ENCODE measurements at regions not wholly inside any gene's neighbourhood (a gene's known extent, or its start where the extent isn't known, plus 50 kb on each side); places are given as distances from the start of the nearest gene placed in this dataset.

DNA sequence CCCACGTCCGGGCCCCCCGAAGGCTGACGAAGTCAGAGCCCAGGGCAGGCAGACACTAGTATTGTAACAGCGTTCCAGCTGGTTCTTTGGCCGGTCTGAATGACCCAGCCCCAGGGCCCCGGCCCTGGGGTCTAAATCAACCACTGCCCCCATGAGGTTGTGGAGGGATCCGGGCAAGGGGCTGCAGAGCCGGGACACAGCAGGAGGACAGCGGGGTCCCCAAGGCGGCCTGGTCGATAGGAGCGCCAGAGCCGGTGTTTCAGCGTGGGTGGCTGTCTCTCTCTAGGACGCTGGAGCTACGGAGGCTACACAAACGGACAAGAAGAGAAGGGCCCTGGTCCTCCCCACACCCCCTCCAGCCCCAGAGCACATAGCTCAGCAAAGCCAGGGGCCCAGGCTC lies 101.8 kb downstream of the RBFOX3 start:
- Histone ChIP-seq H2AFZ (ENCODE audit: low read depth, low read length) (no peak overlapping the region), H3K4me1 (ENCODE audit: control insufficient read depth, extremely low read depth, insufficient read depth, low read length) (no peaks in the 10 kb centered on the region), H3K9me1 (replicated peaks; ENCODE audit: control insufficient read depth, extremely low read depth, insufficient read depth, low read length) (no peaks in the 10 kb centered on the region), H3K4me3 (replicated peaks in 1 of 3; ENCODE audit: insufficient read depth in 1 of 3, low read depth in 1 of 3, low read length in 3 of 3) (no peak overlapping the region), H3K27ac (ENCODE audit: insufficient read depth, low read depth, low read length) (no peak overlapping the region), H3K36me3 (ENCODE audit: control insufficient read depth in 2 of 2, extremely low read depth in 1 of 2, insufficient read depth in 2 of 2, low read length in 2 of 2) (no peaks in the 10 kb centered on the region), H3K4me2 (ENCODE audit: insufficient read depth, low read length) (no peak overlapping the region), H4K20me1 (replicated peaks; ENCODE audit: control insufficient read depth, extremely low read depth, insufficient read depth, low read length) (no peaks in the 10 kb centered on the region), H3K9ac (replicated peaks; ENCODE audit: extremely low read depth, insufficient read depth, low read length) (no peak overlapping the region), H3K79me2 (ENCODE audit: control insufficient read depth, insufficient read depth, low read length) (no peaks in the 10 kb centered on the region), H3K27me3 (ENCODE audit: control insufficient read depth in 2 of 2, insufficient read depth in 2 of 2, low read length in 2 of 2) (no peaks in the 10 kb centered on the region), H3K9me3 (replicated peaks; ENCODE audit: control insufficient read depth, insufficient read depth, low read length) (peaks cover 2% of the 10 kb centered on the region)
- TF ChIP-seq EZH2 (IDR thresholded peaks at IDR 0.05; ENCODE audit: borderline replicate concordance, low read depth, low read length, severe bottlenecking) (no peak), POLR2AphosphoS5 (IDR thresholded peaks at IDR 0.05; ENCODE audit: insufficient read depth, low read depth, low read length) (no peak)
- BruUV-seq (replicated peaks) = no TSS peak
- CTCF ChIA-PET = no interaction called here
- intact Hi-C loops (cut with micrococcal nuclease) (no loop called here), dilution Hi-C loops (cut with MboI; ENCODE audit: extremely low pct_ligation_motif_present, low sequenced_read_pairs) (no loop called here)
- FAIRE-seq = no peak
- POLR2A ChIA-PET = no interaction called here
- DNase-seq (ENCODE audit: low read depth, low spot score) = no peak

DNA sequence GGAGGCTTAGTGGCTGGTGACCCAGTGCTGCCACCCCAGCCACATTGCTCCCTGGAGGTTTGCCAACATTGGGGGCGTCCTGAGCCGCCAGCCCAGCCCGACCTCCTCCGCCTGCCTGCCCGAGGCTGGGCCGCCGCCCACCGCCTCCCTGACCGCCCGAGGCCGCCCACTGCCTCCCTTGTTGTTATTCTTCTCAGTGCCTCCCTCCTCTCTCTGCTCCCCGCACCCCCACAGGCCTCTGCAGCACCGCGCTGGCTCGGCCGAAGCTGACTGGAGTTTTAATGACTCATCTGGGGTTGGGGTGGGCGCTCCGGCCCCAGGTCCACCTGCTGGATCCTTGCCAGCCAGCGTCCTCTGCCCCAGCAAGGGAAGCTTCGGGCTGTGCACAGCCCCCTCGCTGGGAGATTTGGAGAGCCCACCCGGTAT lies 102.5 kb downstream of the RBFOX3 start:
- DNase-seq (ENCODE audit: low read depth, low spot score) (no peak), FAIRE-seq (no peak)
- intact Hi-C loops (cut with micrococcal nuclease) (no loop called here), dilution Hi-C loops (cut with MboI; ENCODE audit: extremely low pct_ligation_motif_present, low sequenced_read_pairs) (no loop called here)
- no peak for TF ChIP-seq POLR2A (IDR thresholded peaks at IDR 0.05; ENCODE audit: low read depth, low read length)
- TF ChIP-seq GATA2 (IDR thresholded peaks at IDR 0.05; ENCODE audit: insufficient read depth, insufficient read length, low read depth, low read length) = no peak
- TF ChIP-seq MYC (IDR thresholded peaks at IDR 0.05; ENCODE audit: low read depth, low read length) = no peak
- no peak for TF ChIP-seq FOS (IDR thresholded peaks at IDR 0.05; ENCODE audit: borderline replicate concordance, insufficient read depth, low read length)
- no peak for TF ChIP-seq JUN (IDR thresholded peaks at IDR 0.05; ENCODE audit: borderline replicate concordance, insufficient read depth, insufficient read length, low read depth)
- no peak for TF ChIP-seq POLR2AphosphoS5 (IDR thresholded peaks at IDR 0.05; ENCODE audit: insufficient read depth, low read depth, low read length)
- TF ChIP-seq, protein P1, sequence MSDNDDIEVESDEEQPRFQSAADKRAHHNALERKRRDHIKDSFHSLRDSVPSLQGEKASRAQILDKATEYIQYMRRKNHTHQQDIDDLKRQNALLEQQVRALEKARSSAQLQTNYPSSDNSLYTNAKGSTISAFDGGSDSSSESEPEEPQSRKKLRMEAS (IDR thresholded peaks at IDR 0.05; ENCODE audit: insufficient read depth, insufficient read length) = no peak
- no peak for TF ChIP-seq EZH2 (IDR thresholded peaks at IDR 0.05; ENCODE audit: borderline replicate concordance, low read depth, low read length, severe bottlenecking)
- TF ChIP-seq, protein P2, sequence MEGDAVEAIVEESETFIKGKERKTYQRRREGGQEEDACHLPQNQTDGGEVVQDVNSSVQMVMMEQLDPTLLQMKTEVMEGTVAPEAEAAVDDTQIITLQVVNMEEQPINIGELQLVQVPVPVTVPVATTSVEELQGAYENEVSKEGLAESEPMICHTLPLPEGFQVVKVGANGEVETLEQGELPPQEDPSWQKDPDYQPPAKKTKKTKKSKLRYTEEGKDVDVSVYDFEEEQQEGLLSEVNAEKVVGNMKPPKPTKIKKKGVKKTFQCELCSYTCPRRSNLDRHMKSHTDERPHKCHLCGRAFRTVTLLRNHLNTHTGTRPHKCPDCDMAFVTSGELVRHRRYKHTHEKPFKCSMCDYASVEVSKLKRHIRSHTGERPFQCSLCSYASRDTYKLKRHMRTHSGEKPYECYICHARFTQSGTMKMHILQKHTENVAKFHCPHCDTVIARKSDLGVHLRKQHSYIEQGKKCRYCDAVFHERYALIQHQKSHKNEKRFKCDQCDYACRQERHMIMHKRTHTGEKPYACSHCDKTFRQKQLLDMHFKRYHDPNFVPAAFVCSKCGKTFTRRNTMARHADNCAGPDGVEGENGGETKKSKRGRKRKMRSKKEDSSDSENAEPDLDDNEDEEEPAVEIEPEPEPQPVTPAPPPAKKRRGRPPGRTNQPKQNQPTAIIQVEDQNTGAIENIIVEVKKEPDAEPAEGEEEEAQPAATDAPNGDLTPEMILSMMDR (IDR thresholded peaks at IDR 0.05; ENCODE audit: extremely low read depth in 1 of 2, insufficient read depth in 1 of 2, low read depth in 1 of 2, low read length in 2 of 2) = no peak
- Histone ChIP-seq H2AFZ (ENCODE audit: low read depth, low read length) (no peak overlapping the region), H3K4me3 (replicated peaks in 1 of 3; ENCODE audit: insufficient read depth in 1 of 3, low read depth in 1 of 3, low read length in 3 of 3) (no peak overlapping the region), H3K36me3 (ENCODE audit: control insufficient read depth in 2 of 2, extremely low read depth in 1 of 2, insufficient read depth in 2 of 2, low read length in 2 of 2) (no peaks in the 10 kb centered on the region), H3K9me1 (replicated peaks; ENCODE audit: control insufficient read depth, extremely low read depth, insufficient read depth, low read length) (no peaks in the 10 kb centered on the region), H3K9me3 (replicated peaks; ENCODE audit: control insufficient read depth, insufficient read depth, low read length) (peaks cover 2% of the 10 kb centered on the region), H3K79me2 (ENCODE audit: control insufficient read depth, insufficient read depth, low read length) (no peaks in the 10 kb centered on the region), H3K9ac (replicated peaks; ENCODE audit: extremely low read depth, insufficient read depth, low read length) (no peak overlapping the region), H4K20me1 (replicated peaks; ENCODE audit: control insufficient read depth, extremely low read depth, insufficient read depth, low read length) (no peaks in the 10 kb centered on the region), H3K4me1 (ENCODE audit: control insufficient read depth, extremely low read depth, insufficient read depth, low read length) (no peaks in the 10 kb centered on the region), H3K27ac (ENCODE audit: insufficient read depth, low read depth, low read length) (no peak overlapping the region), H3K27me3 (ENCODE audit: control insufficient read depth in 2 of 2, insufficient read depth in 2 of 2, low read length in 2 of 2) (no peaks in the 10 kb centered on the region), H3K4me2 (ENCODE audit: insufficient read depth, low read length) (no peak overlapping the region)
- BruUV-seq (replicated peaks) = no TSS peak
- POLR2A ChIA-PET = no interaction called here
- CTCF ChIA-PET = no interaction called here
